ENCODE measurements at regions not wholly inside any gene's neighbourhood (a gene's known extent, or its start where the extent isn't known, plus 50 kb on each side); places are given as distances from the start of the nearest gene placed in this dataset.

DNA sequence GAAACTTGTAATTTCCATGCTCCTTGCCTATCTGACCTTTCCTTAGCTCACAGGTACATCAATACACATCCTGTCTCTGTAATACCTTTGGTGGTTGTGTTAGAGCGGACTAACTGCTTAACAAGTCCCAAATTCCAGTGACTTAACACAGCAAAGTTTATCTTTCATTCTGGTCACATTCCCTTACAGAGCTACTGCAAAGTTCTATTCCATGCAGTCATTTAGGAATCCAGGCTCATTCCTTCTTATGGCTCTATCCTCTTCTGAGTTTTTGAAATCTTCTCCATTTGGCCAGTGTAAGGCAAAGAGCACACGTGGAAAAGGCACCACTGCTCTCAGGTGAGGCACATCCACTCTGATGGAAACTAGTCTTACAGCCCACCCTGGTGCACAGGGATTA lies 238.6 kb upstream of the ANKRD55 start:
- no peak for DNase-seq (ENCODE audit: low spot score in 2 of 2)
- no peak for FAIRE-seq

DNA sequence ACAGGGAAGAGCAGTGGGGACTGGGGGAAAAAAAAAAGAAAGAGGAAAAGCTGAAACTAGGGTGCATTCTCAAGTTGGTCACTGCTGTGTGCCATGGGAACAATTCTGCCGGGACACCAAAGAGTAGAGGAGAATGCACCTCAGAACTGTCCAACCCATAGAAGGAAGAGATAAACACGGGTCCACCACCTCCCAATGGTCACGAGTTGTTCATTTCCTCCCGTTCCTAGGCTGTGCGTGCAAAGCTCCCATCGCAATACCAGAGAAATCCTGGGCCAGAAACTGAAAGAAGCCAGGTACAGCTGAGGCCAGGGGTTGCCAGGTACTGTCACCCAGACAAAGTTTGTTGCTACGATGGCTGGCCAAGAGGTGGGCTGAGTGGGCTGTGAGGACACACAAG lies 236.9 kb upstream of the ANKRD55 start:
- FAIRE-seq (no peak), DNase-seq (ENCODE audit: low spot score in 2 of 2) (no peak)

DNA sequence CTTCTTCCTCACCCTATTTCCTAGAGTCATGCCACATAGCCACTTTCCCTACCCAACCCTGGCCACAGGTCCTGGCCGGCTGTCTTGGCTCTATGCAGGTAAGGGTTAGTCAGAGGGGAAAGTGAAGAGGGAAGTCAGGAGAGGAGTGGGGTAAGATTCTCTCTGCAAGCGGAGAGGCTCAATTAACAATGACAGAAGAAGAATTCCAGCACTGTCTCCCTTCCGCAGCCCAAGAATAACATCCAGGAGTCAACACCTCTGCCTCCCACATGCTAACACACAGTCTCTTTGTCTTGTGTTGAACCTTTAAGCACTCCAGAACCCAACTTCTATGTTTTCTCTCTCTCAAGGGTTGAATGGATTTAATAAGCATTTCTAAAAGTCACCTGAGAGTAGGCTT lies 235.1 kb upstream of the ANKRD55 start:
- no peak for FAIRE-seq

DNA sequence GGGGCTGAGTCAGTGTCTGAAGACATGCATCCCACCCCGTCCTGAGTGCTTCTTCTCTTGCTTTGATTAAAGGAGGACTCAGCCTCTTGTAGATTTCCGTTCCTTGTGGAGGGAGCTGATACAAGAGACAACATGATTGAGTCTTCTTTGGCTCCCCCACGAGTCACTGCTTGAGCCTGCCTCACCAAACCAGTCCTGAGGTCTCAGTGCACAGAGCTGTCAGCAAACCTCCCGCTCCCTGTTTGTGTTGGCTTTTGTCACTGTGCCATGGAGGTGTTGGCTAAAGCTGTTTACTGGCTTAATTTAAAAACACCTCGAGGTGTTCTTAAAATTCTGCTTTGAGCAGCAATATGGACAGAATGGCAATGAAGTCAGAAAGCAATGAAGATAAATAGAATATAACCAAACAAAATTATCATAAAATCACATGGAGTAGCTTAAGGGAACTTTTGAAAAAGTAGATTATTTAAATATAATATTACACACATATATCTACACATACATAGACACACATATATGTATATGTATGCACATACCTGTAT lies 234.1 kb upstream of the ANKRD55 start:
- no peak for FAIRE-seq

More for the DNA sequence above, 235.1 kb upstream of the ANKRD55 start:
- DNase-seq (ENCODE audit: low spot score in 2 of 2), result no peak

DNA sequence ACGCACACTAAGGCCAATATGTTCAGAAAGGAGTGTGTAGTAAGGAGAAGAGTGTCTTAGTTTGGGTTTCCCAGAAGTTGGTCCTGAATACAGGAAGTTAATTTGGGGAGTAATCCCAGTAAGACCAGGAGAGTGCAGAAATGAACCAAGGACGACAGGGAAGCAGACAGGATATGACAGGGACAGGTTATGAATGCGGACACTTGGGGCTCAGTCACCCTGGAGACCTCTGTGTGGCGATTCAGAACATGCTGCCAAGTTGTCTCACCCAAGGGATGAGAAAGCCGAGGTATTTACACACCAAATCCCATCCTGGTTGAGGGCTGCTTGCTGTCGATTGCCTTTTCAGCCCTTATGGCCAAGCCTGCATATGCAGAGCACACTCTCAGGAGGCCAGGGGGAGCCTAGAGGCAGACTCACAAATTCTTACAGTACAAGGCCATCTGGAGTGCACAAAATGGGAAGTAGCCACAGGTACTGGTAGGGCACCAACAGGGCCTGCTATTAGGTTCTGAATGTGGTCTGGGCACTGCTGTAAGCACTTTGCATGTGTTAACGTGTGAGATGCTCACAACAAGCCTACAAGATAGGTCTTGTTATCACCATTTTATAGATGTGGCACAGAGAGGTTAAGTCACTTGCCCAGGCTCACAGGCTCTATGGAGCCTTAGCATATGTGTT lies 233.1 kb upstream of the ANKRD55 start:
- FAIRE-seq (no peak), DNase-seq (ENCODE audit: low spot score in 2 of 2) (no peak)

More for the DNA sequence above, 234.1 kb upstream of the ANKRD55 start:
- no peak for DNase-seq (ENCODE audit: low spot score in 2 of 2)

DNA sequence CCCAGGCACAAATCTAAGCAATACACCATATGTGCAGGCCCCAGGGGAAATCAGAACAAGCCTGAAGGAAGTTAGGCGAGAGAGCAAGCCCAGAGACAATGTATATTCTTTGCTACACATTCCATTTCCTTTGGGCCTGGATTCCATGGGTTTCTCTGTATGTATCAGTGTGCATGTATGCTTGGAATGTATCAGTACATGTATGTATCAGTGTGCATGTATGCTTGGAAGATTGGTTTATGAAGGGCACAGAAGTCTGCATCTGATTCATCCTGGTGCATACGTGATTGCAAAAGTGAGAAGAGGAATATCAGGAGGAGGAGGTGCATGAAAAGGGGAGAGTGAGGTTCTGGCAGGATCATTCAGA lies 232.6 kb upstream of the ANKRD55 start:
- FAIRE-seq (no peak), DNase-seq (ENCODE audit: low spot score in 2 of 2) (no peak)

DNA sequence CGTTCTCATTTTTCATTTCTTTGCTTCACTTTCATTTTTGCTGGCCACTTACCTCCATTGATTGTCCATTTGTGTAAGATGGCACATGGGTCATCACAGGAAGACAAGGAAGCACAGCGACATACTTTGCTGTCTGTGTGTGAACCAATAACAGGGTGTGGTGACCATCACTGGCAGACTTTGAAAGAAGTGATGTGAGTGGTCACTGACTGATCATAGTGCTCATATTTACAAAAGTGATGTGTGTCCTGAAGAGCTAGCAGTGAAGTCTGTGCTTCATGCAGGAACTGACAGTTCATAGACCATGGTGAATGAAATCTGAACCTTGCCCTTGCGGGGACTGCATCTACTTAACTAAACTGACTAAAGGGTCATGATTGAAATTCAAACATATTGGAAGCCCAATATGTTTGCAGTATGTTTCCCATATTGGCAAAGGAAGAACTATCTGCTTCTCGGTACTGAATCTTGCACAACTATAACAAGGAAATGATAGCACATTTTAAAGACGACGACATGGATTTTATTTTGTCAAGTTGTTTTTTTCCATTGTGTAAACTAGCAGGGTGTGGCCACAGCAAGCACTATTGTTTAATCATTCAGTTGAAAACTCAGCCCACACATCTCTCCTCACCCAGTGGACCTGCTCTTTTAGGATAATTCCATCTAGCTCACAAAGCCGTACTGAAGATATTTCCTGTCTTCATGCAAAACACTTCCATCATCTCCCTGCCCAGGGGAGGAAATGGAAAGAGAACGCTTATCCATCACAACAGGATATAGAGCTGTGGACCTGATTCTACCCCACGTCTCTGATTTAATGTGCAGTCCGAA lies 232.0 kb upstream of the ANKRD55 start:
- FAIRE-seq, result no peak
- DNase-seq (ENCODE audit: low spot score in 2 of 2), result no peak

DNA sequence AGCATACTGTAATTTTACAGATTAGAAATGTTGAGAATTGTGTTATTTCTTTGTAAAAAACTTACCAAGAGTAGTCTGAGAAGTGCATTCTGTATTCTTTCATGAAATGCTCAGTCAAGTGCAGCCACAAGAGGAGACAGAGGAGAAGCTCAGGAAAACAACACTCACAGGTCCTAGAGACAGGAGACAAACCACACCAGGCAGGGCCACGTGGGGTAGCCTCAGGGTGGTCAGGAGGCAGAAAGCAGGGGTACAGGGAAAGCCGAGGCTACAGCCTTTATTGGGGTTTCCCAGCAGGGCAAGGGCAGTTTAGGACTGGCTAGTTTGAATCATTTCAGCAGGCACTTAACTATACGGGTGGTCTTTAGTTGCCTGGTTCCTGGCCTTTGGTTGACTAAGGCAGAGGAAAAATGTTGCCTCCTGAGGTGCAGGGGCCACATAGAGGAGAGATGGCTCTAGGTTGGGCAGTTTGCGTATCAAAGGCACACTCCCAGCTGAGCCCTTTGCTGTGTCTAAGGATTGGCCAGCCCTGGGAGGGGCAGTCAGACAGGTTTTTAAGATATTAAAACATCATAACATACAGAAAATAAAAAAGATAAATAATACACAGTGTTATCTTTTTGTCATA lies 230.9 kb upstream of the ANKRD55 start:
- DNase-seq (ENCODE audit: low spot score in 2 of 2), result no peak
- no peak for FAIRE-seq

DNA sequence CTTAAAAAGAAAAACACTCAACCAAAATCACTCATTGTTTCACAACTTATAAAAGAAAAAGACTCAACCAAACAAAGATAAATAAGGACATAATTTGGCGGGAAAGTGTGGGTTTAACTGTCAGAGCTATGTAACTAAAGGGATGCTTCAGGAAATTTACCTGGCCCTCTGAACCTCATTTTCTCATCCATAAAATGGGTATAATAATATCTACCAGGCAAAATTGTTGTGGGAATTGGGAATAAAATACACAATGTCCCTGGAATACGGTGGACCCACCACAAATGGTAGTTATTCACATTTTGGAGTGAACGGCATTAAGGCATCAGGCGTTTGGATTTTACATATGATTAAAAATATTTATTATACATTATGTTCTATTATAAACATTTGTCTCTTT lies 228.5 kb upstream of the ANKRD55 start:
- DNase-seq (ENCODE audit: low spot score in 2 of 2), result no peak

DNA sequence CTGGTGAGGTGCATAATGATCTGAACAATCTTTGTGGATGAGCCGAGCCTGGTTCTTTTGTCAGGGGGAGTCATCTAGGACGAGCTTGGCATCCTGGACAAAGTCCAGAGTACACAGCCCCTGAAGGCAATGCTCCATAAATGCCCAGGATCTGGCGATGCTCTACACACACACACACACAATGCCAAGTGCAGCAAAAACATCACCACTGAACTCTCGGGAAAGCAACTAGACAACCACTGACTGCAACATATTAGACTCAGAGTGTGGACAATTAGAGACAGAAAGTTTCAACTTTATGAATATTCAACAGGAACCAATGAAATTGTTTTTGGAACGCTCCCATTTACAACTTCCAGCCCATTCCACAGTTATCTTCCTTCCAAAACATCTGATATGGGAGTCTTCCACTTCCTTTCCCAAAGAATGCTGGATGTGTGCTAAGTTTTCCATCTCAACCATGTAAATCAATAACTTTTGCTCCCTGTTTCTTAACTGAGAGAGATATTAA lies 227.6 kb upstream of the ANKRD55 start:
- FAIRE-seq, result no peak
- DNase-seq (ENCODE audit: low spot score in 2 of 2), result no peak

More for the DNA sequence above, 228.5 kb upstream of the ANKRD55 start:
- FAIRE-seq, result no peak

DNA sequence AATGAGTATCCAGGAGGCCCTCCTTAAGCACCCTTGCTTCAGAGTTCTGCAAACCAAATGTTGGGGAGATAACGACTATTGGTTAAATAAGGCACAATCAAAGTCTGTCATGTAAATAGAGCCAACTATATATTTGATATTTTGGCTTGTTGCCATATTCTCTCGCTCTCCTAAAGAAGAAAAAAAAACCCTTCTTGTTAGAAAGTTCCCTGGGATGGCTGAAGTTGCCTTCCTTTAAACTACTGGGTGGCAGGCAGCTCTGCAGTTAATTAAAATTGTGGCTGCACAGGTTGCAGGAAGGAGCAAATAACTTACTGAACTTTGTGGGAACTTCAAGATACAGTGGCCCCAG lies 227.0 kb upstream of the ANKRD55 start:
- no peak for FAIRE-seq

DNA sequence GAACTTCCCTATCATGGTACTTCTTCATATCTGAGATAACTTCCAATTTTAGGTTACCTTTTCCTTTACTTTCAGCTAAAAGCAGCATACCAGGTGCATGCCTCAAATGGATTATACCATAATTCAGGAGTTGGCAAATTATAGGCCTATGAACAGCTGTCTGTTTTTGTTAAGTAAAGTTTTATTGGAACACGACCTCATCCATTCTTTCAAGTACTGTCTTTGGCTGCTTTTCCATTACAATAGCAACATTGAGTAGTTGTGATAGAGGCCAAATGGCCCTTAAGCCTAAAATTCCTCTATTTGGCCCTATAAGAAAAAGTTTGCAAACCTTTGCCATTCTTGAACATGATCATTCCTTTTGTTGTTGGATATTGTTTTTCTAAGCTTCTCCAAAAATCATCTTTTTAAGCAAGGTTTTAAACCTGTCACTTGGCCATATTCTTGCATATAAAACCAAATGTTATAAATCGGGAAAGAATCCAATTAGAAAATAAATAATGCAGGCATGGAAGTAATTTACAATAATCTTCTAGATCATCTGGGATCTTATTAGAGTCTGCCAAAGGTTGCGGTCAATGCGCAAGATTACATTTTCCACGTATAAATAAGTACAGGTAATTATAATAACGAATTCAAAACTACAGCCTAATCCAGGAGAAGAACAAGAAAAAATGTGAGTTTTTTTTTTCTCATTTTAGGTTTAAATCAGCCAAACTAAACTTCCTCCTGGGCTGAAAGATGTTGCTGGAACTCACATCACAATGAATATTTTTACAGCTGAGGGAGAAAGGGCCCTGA lies 226.5 kb upstream of the ANKRD55 start:
- FAIRE-seq, result no peak
- no peak for DNase-seq (ENCODE audit: low spot score in 2 of 2)

More for the DNA sequence above, 227.0 kb upstream of the ANKRD55 start:
- DNase-seq (ENCODE audit: low spot score in 2 of 2), result no peak

DNA sequence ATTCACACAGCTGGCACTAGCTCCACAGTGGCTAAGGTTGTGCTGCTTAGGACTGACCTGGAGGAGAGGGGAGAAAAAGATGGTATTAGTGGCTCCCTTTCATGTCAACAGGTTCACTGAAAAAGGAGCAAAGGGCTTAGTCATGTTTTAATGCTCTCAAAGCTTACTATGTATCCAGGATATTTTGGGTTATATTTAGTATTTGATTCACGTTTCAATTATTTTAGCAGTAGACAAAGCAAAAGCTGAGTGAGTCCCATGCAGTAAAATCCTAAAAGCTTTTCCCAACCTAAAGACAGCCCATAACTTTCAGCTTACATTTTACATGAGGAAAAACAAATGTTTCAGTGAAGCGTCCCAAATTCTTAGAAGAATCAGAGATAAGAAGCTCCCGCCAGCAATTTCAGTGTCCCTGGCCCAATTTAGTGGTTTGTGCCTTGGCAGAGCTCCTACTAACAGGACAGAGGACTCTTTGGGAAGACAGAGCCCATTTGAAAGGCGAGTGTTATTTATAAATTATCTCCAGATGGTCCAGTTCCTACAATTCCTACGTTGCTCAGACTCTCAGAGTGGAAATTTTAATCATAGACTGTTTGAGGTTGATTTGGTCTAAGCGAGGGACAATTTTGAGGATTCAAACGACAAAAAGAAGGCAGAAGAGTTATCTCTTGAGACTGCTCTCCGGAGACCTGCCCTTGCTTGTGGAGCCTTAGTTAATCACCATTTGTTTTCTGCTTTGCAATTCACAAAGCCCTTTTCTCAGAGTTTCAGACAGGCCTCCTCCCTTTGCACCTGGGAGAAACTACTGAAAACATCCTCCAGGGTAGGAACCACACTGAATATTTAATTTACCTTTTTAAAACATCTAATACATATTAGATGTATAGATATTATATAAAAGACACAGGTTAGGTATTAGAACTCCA lies 225.0 kb upstream of the ANKRD55 start:
- FAIRE-seq (no peak), DNase-seq (ENCODE audit: low spot score in 2 of 2) (no peak)

DNA sequence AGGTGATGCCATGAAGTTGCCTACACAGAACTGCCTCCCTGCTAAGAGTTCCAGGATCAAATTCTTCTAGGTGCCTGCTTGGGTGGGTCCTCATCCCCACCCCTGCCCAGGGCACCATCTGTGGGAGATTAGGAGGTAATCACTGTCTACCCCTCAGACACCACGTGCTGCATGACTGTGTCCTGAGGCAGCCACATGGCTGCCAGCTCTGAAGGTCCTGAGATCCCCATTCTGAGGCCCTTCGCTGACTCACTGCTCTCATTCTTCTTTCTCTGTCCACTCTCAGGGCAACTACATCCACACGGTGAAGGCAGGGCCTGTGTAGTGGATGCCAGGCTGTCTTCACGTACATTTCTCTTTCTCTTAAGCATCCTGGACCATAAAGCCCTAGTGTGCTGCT lies 222.9 kb upstream of the ANKRD55 start:
- FAIRE-seq (no peak), DNase-seq (ENCODE audit: low spot score in 2 of 2) (no peak)

DNA sequence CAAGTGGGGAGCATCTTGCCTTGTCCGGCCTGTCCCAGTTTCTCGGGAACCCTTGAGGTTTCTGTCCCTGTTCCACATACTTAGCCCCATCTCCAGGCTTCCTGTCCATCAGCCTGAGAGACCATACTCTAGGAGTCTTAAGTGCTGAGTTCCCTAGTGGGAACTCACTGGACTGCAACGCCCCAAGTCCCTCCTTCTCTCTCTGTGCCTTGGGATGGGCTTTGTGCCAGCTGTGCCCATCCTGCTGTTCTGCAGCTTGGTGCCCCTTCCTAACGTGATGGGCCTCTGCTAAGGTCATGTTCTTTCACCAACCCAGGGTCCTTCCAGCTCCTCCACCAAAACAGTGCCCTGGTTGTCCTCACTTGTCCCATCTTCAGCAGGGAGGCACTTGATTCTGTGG lies 222.3 kb upstream of the ANKRD55 start:
- no peak for FAIRE-seq

DNA sequence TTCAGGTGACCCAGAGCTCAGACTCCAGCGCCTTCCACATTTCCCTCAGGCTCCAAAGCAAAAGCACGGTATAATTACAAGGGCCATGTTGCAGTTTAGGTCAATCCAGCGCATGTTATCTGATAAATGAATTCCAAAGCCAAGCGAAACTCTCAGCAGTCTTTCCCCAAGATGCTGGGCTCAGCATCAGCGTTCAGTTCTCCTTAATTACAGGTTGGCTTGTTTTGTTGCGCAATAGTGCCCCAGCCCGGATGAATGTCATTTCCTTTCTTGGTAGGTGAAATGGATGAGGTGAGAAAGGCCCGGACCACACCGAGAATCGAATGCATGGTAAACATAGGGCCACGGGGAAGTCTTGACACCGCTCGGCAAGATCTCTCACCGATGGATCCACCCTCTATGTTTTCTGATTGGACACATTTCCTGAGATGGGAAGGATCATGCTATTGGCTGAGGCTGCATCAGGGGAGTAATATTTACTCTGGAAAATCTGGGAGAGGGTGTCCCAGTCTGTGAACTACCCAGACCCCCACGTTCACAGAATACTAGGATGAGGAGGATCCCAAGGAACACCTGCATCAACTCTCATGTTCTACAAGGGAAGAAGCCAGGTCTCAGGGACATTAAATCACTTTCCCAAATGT lies 221.2 kb upstream of the ANKRD55 start:
- FAIRE-seq (no peak), DNase-seq (ENCODE audit: low spot score in 2 of 2) (no peak)

More for the DNA sequence above, 222.3 kb upstream of the ANKRD55 start:
- DNase-seq (ENCODE audit: low spot score in 2 of 2), result no peak

DNA sequence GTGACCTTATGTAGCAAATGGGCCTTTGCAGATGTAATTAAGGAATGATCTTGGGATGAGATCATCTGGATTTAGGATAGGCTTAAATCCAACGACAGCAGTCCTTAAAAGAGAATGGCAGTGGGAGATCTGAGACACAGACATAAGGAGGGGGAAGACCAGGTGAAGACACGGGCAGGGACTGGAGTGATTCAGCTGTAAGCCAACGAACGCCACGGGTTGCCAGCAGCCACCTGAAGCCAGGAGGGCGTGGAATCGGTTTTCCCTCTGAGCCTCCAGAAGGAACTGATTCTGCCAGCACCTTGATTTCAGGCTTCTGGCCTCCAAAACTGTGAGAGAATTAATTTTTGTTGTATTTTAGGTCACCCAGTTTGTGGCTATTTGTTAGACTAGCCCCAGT lies 218.6 kb upstream of the ANKRD55 start:
- FAIRE-seq (no peak), DNase-seq (ENCODE audit: low spot score in 2 of 2) (no peak)

DNA sequence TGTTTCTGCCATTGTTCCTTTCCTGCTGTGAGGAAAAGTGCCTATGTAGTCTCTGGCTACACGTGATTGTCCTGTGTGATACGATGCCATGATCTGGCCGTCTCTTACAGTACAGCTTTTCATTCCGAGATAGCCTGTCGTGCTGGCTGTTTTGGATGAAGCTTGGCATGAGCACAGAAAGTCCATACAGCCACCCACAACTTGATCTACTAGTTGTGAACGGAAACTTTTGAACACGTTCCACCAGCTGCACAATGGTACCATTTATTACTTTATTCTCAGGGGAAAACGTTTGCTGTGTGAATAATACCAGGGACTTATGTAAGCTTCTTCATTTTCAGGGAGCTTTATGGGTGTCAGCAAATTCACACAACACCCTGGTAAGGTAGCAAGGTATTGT lies 217.6 kb upstream of the ANKRD55 start:
- no peak for FAIRE-seq
- DNase-seq (ENCODE audit: low spot score in 2 of 2), result no peak
